T-cell (primary cell): ENCODE measurements at regions not wholly inside any gene's neighbourhood (a gene's known extent, or its start where the extent isn't known, plus 50 kb on each side); places are given as distances from the start of the nearest gene placed in this dataset.

Experiments
- ATAC-seq, 4 experiments: fragments of 200-7000 bp in 3 of 4; fragments of 150-1000 bp in 1 of 4; cut with Tn5 transposase; replicated peaks in 1 of 4; 1 replicate in 3 of 4; 2 replicates in 1 of 4; pipeline ENCODE4 v1.10.0; 2021; ENCODE audit warnings: moderate library complexity in 3 of 4, mild to moderate bottlenecking in 2 of 4, moderate number of reproducible peaks in 1 of 4
- CTCF ChIA-PET, 2 donors: fragments of 300-600 bp; sonication (Branson Sonifier 250); formaldehyde crosslinking; loops; one replicate each; lab custom pipeline; 2022; ENCODE audit warnings: antibody characterized with exemption in 2 of 2; lab: Charles Lee
- POLR2A ChIA-PET, 2 donors: fragments of 300-600 bp; sonication (Branson Sonifier 250); formaldehyde crosslinking; loops; one replicate each; lab custom pipeline; 2022; ENCODE audit warnings: antibody characterized with exemption in 2 of 2; lab: Charles Lee
- DNase-seq, 35 experiments: peaks; one replicate each; pipeline versions ENCODE4 v3.0.0 to v3.0.0-alpha.2; 2013 to 2023
- H3K27ac ChIP-seq: one replicate; pipeline ENCODE4 v1.5.1; 2013; ENCODE audit warnings: low read length
- H3K27me3 ChIP-seq, 2 experiments: replicated peaks in 1 of 2; 1 replicate in 1 of 2; 2 replicates in 1 of 2; pipeline versions ENCODE4 v1.6.1 to v1.7.0; 2013; ENCODE audit warnings: low read length in 1 of 2, mixed read lengths in 1 of 2; ENCODE audit not compliant: control insufficient read depth in 2 of 2, insufficient read depth in 2 of 2; ENCODE audit errors: extremely low read depth in 1 of 2
- H3K36me3 ChIP-seq, 2 donors: 1 replicate in 1 of 2; 2 replicates in 1 of 2; pipeline versions ENCODE4 v1.6.1 to v1.7.0; 2013; ENCODE audit warnings: low read length in 1 of 2; ENCODE audit not compliant: control insufficient read depth in 2 of 2, insufficient read depth in 1 of 2; ENCODE audit errors: extremely low read depth in 1 of 2
- H3K4me1 ChIP-seq, 2 experiments: 1 replicate in 1 of 2; 2 replicates in 1 of 2; pipeline versions ENCODE4 v1.6.1 to v1.7.0; 2013; ENCODE audit warnings: low read length in 2 of 2, mixed read lengths in 1 of 2; ENCODE audit not compliant: insufficient read depth in 2 of 2, control insufficient read depth in 1 of 2; ENCODE audit errors: extremely low read depth in 1 of 2
- H3K4me3 ChIP-seq, 2 donors: 1 replicate in 1 of 2; 2 replicates in 1 of 2; pipeline versions ENCODE4 v1.5.1 to v1.7.0; 2013; ENCODE audit warnings: mild to moderate bottlenecking in 2 of 2, low read length in 1 of 2, moderate library complexity in 1 of 2; ENCODE audit not compliant: control insufficient read depth in 1 of 2; ENCODE audit errors: extremely low read depth in 1 of 2
- H3K9me3 ChIP-seq: 2 replicates; pipeline ENCODE4 v1.7.0; 2013
- H3K27ac Mint-ChIP-seq, 2 donors: one replicate each; pipeline ENCODE4 v1.8.0; 2020 to 2021; ENCODE audit warnings: mild to moderate bottlenecking in 2 of 2, mixed read lengths in 2 of 2
- H3K27me3 Mint-ChIP-seq, 2 donors: one replicate each; pipeline ENCODE4 v1.8.0; 2021 to 2022; ENCODE audit warnings: mixed read lengths in 2 of 2
- H3K36me3 Mint-ChIP-seq: one replicate; pipeline ENCODE4 v1.8.0; 2021; ENCODE audit warnings: mixed read lengths
- H3K4me1 Mint-ChIP-seq, 3 donors: one replicate each; pipeline ENCODE4 v1.8.0; 2020 to 2022; ENCODE audit warnings: mixed read lengths in 3 of 3, mild to moderate bottlenecking in 1 of 3
- H3K4me3 Mint-ChIP-seq, 3 donors: one replicate each; pipeline ENCODE4 v1.8.0; 2020 to 2022; ENCODE audit warnings: mild to moderate bottlenecking in 3 of 3, mixed read lengths in 3 of 3, moderate library complexity in 3 of 3
- H3K9me3 Mint-ChIP-seq, 3 donors: one replicate each; pipeline ENCODE4 v1.8.0; 2020 to 2022; ENCODE audit warnings: mixed read lengths in 3 of 3
- WGBS: methylation state at CpG from one replicate; pipeline ENCODE4 v1.1.5; 2013; ENCODE audit warnings: missing lambda C conversion rate; ENCODE audit not compliant: insufficient coverage; 5-methylcytosine and 5-hydroxymethylcytosine counted together

GRCh38 chr9:80906728-80907127 is 782.6 kb downstream of the TLE1 start:
- H3K27me3 Mint-ChIP-seq: no peaks in the 10 kb centered on the region
- H3K27ac Mint-ChIP-seq: no peak overlapping the region
- H3K4me1 Mint-ChIP-seq: no peaks in the 10 kb centered on the region
- DNase-seq: no peak
- Histone ChIP-seq H3K27ac (no peak overlapping the region), H3K4me3 (no peak overlapping the region), H3K4me1 (no peaks in the 10 kb centered on the region), H3K36me3 (no peaks in the 10 kb centered on the region), H3K9me3 (no peaks in the 10 kb centered on the region), H3K27me3 (no peaks in the 10 kb centered on the region)
- H3K9me3 Mint-ChIP-seq: peaks cover 0 to 7% (median 0%) of the 10 kb centered on the region in 3 donors
- H3K36me3 Mint-ChIP-seq: no peaks in the 10 kb centered on the region
- WGBS: no CpG with 5 or more reads among the region's 10 CpGs
- CTCF ChIA-PET: no interaction called here
- ATAC-seq: no peak
- POLR2A ChIA-PET: no interaction called here
- H3K4me3 Mint-ChIP-seq: no peak overlapping the region

- no peak for DNase-seq
- ChIA-PET POLR2A (no interaction called here), CTCF (no interaction called here)
- H3K36me3 ChIP-seq: no peaks in the 10 kb centered on the region
- no peaks in the 10 kb centered on the region for H3K4me1 ChIP-seq
- no peaks in the 10 kb centered on the region for H3K27me3 ChIP-seq
- H3K4me3 ChIP-seq: no peak overlapping the region
- no peak for ATAC-seq
- no peaks in the 10 kb centered on the region for H3K9me3 ChIP-seq
- Mint-ChIP-seq H3K9me3 (peaks cover 0 to 4% (median 0%) of the 10 kb centered on the region in 3 donors), H3K27me3 (no peaks in the 10 kb centered on the region), H3K27ac (no peak overlapping the region), H3K4me1 (no peaks in the 10 kb centered on the region), H3K4me3 (no peak overlapping the region), H3K36me3 (no peaks in the 10 kb centered on the region)
- no peak overlapping the region for H3K27ac ChIP-seq
Measured at GRCh38 chr9:80899208-80899607, 790.1 kb downstream of the TLE1 start.

GRCh38 chr9:80893190-80893589 is 796.2 kb downstream of the TLE1 start:
- H3K27me3 ChIP-seq: no peaks in the 10 kb centered on the region
- DNase-seq (no peak), ATAC-seq (no peak)
- no peak overlapping the region for H3K4me3 Mint-ChIP-seq
- ChIA-PET CTCF (no interaction called here), POLR2A (no interaction called here)
- H3K36me3 ChIP-seq: no peaks in the 10 kb centered on the region
- H3K36me3 Mint-ChIP-seq: no peaks in the 10 kb centered on the region
- no peak overlapping the region for H3K4me3 ChIP-seq
- no peaks in the 10 kb centered on the region for H3K9me3 Mint-ChIP-seq
- no CpG with 5 or more reads among the region's 2 CpGs for WGBS
- no peak overlapping the region for H3K27ac Mint-ChIP-seq
- no peaks in the 10 kb centered on the region for H3K9me3 ChIP-seq
- no peaks in the 10 kb centered on the region for H3K4me1 Mint-ChIP-seq
- H3K27me3 Mint-ChIP-seq: no peaks in the 10 kb centered on the region
- no peak overlapping the region for H3K27ac ChIP-seq
- H3K4me1 ChIP-seq: no peaks in the 10 kb centered on the region

GRCh38 chr9:80892703-80893102 is 796.6 kb downstream of the TLE1 start:
- Histone ChIP-seq H3K36me3 (no peaks in the 10 kb centered on the region), H3K4me1 (no peaks in the 10 kb centered on the region), H3K9me3 (no peaks in the 10 kb centered on the region), H3K27me3 (no peaks in the 10 kb centered on the region), H3K4me3 (no peak overlapping the region), H3K27ac (no peak overlapping the region)
- no CpG with 5 or more reads among the region's 1 CpG for WGBS
- Mint-ChIP-seq H3K27ac (no peak overlapping the region), H3K4me1 (no peaks in the 10 kb centered on the region), H3K9me3 (no peaks in the 10 kb centered on the region), H3K36me3 (no peaks in the 10 kb centered on the region), H3K4me3 (no peak overlapping the region), H3K27me3 (no peaks in the 10 kb centered on the region)
- CTCF ChIA-PET: no interaction called here
- DNase-seq (no peak), ATAC-seq (no peak)
- POLR2A ChIA-PET: no interaction called here

GRCh38 chr9:80890124-80890523 is 799.2 kb downstream of the TLE1 start:
- ChIA-PET CTCF (no interaction called here), POLR2A (no interaction called here)
- Histone ChIP-seq H3K27ac (no peak overlapping the region), H3K4me1 (no peaks in the 10 kb centered on the region), H3K27me3 (no peaks in the 10 kb centered on the region), H3K36me3 (no peaks in the 10 kb centered on the region), H3K4me3 (no peak overlapping the region), H3K9me3 (no peaks in the 10 kb centered on the region)
- ATAC-seq: no peak
- no peaks in the 10 kb centered on the region for H3K36me3 Mint-ChIP-seq
- no peak for DNase-seq
- H3K27me3 Mint-ChIP-seq: no peaks in the 10 kb centered on the region
- no peak overlapping the region for H3K4me3 Mint-ChIP-seq
- H3K9me3 Mint-ChIP-seq: peaks cover 0 to 7% (median 3%) of the 10 kb centered on the region in 3 donors
- H3K4me1 Mint-ChIP-seq: no peaks in the 10 kb centered on the region
- H3K27ac Mint-ChIP-seq: no peak overlapping the region

GRCh38 chr9:80885894-80886293 is 803.5 kb downstream of the TLE1 start:
- H3K4me3 ChIP-seq: no peak overlapping the region
- H3K27ac ChIP-seq: no peak overlapping the region
- no peak for DNase-seq
- H3K9me3 Mint-ChIP-seq: peaks cover 0 to 10% (median 7%) of the 10 kb centered on the region in 3 donors
- ChIA-PET CTCF (no interaction called here), POLR2A (no interaction called here)
- no CpG with 5 or more reads among the region's 5 CpGs for WGBS
- no peak for ATAC-seq
- H3K27ac Mint-ChIP-seq: no peak overlapping the region
- no peaks in the 10 kb centered on the region for H3K27me3 ChIP-seq
- no peaks in the 10 kb centered on the region for H3K9me3 ChIP-seq
- no peaks in the 10 kb centered on the region for H3K36me3 Mint-ChIP-seq
- H3K4me1 Mint-ChIP-seq: no peaks in the 10 kb centered on the region
- H3K36me3 ChIP-seq: no peaks in the 10 kb centered on the region
- no peaks in the 10 kb centered on the region for H3K4me1 ChIP-seq
- no peak overlapping the region for H3K4me3 Mint-ChIP-seq
- no peaks in the 10 kb centered on the region for H3K27me3 Mint-ChIP-seq

- H3K27ac ChIP-seq: no peak overlapping the region
- no peaks in the 10 kb centered on the region for H3K36me3 ChIP-seq
- H3K9me3 ChIP-seq: no peaks in the 10 kb centered on the region
- H3K4me3 Mint-ChIP-seq: no peak overlapping the region
- H3K4me3 ChIP-seq: no peak overlapping the region
- no peak overlapping the region for H3K27ac Mint-ChIP-seq
- H3K27me3 Mint-ChIP-seq: no peaks in the 10 kb centered on the region
- H3K36me3 Mint-ChIP-seq: no peaks in the 10 kb centered on the region
- H3K4me1 ChIP-seq: no peaks in the 10 kb centered on the region
- no peaks in the 10 kb centered on the region for H3K4me1 Mint-ChIP-seq
- H3K9me3 Mint-ChIP-seq: peaks cover 0 to 10% (median 7%) of the 10 kb centered on the region in 3 donors
- DNase-seq: no peak
- POLR2A ChIA-PET: interaction anchor here in 1 of 2 donors (0.7 kb wide), 1 partner anchor 488 kb away, joined by 3 read pairs; no protein-coding TSS in a partner anchor
- 25% methylated on average over 1 of the region's 5 CpGs for WGBS
- CTCF ChIA-PET: no interaction called here
- ATAC-seq: no peak
- H3K27me3 ChIP-seq: no peaks in the 10 kb centered on the region
Measured at GRCh38 chr9:80883826-80884579, 805.3 kb downstream of the TLE1 start.
